ENCODE measurements at regions not wholly inside any gene's neighbourhood (a gene's known extent, or its start where the extent isn't known, plus 50 kb on each side); places are given as distances from the start of the nearest gene placed in this dataset.

- Histone ChIP-seq H3K36me3 (ENCODE audit: insufficient read depth in 1 of 2, low read depth in 1 of 2) (no peaks in the 10 kb centered on the region), H3K27ac (no peak overlapping the region), H3K4me1 (no peaks in the 10 kb centered on the region), H3K27me3 (ENCODE audit: insufficient read depth in 3 of 3, low read length in 2 of 3) (peaks cover 0 to 7% (median 4%) of the 10 kb centered on the region in 3 donors), H3K9me3 (no peaks in the 10 kb centered on the region), H3K4me3 (no peak overlapping the region)
- intact Hi-C loops (cut with DNase I) = no loop called here
- WGBS, 3 donors = 92 to 98% (median 94%) methylated on average over 5 of the region's 5 CpGs
- ATAC-seq = no peak
- DNase-seq = no peak
- no peak for TF ChIP-seq CTCF (IDR thresholded peaks at IDR 0.05)
These were observed 91.7 kb downstream of the AIPL1 start for GRCh38 chr17:6343191-6343590.

- no peaks in the 10 kb centered on the region for H3K9me3 ChIP-seq
- H3K4me1 ChIP-seq = no peaks in the 10 kb centered on the region
- intact Hi-C loops (cut with DNase I) = no loop called here
- no peak for TF ChIP-seq CTCF (IDR thresholded peaks at IDR 0.05)
- peaks cover 0 to 10% (median 4%) of the 10 kb centered on the region in 3 donors for H3K27me3 ChIP-seq (ENCODE audit: insufficient read depth in 3 of 3, low read length in 2 of 3)
- WGBS, 3 donors = 81 to 86% (median 84%) methylated on average over 7 of the region's 7 CpGs
- H3K4me3 ChIP-seq = no peak overlapping the region
- no peak overlapping the region for H3K27ac ChIP-seq
- ATAC-seq (no peak), DNase-seq (no peak)
- H3K36me3 ChIP-seq (ENCODE audit: insufficient read depth in 1 of 2, low read depth in 1 of 2) = no peaks in the 10 kb centered on the region
These were observed 94.2 kb downstream of the AIPL1 start for GRCh38 chr17:6340708-6341107.

- Histone ChIP-seq H3K27me3 (ENCODE audit: insufficient read depth in 3 of 3, low read length in 2 of 3) (peaks cover 0 to 10% (median 2%) of the 10 kb centered on the region in 3 donors), H3K9me3 (no peaks in the 10 kb centered on the region), H3K4me3 (no peak overlapping the region), H3K4me1 (no peaks in the 10 kb centered on the region), H3K36me3 (ENCODE audit: insufficient read depth in 1 of 2, low read depth in 1 of 2) (no peaks in the 10 kb centered on the region), H3K27ac (no peak overlapping the region)
- DNase-seq = no peak
- ATAC-seq = no peak
- 63 to 69% (median 67%) methylated on average over 5 of the region's 5 CpGs for WGBS, 3 donors
- no peak for TF ChIP-seq CTCF (IDR thresholded peaks at IDR 0.05)
- intact Hi-C loops (cut with DNase I) = no loop called here
These were observed 100.5 kb downstream of the AIPL1 start for GRCh38 chr17:6334386-6334785.

GRCh38 chr17:6330936-6331335 lies 104.0 kb downstream of the AIPL1 start:
- intact Hi-C loops (cut with DNase I) = no loop called here
- no peak for TF ChIP-seq CTCF (IDR thresholded peaks at IDR 0.05)
- DNase-seq (no peak), ATAC-seq (no peak)
- Histone ChIP-seq H3K4me3 (no peak overlapping the region), H3K27me3 (ENCODE audit: insufficient read depth in 3 of 3, low read length in 2 of 3) (peaks cover 0 to 15% (median 2%) of the 10 kb centered on the region in 3 donors), H3K27ac (no peak overlapping the region), H3K4me1 (no peaks in the 10 kb centered on the region), H3K9me3 (no peaks in the 10 kb centered on the region), H3K36me3 (ENCODE audit: insufficient read depth in 1 of 2, low read depth in 1 of 2) (no peaks in the 10 kb centered on the region)
- WGBS, 3 donors = 91 to 93% (median 93%) methylated on average over 2 of the region's 2 CpGs

- intact Hi-C loops (cut with DNase I) = no loop called here
- ATAC-seq = no peak
- no peak for TF ChIP-seq CTCF (IDR thresholded peaks at IDR 0.05)
- Histone ChIP-seq H3K27me3 (ENCODE audit: insufficient read depth in 3 of 3, low read length in 2 of 3) (peaks cover 0 to 29% (median 2%) of the 10 kb centered on the region in 3 donors), H3K4me3 (no peak overlapping the region), H3K27ac (no peak overlapping the region), H3K9me3 (no peaks in the 10 kb centered on the region), H3K36me3 (ENCODE audit: insufficient read depth in 1 of 2, low read depth in 1 of 2) (no peaks in the 10 kb centered on the region), H3K4me1 (no peaks in the 10 kb centered on the region)
- 75 to 86% (median 76%) methylated on average over 4 of the region's 4 CpGs for WGBS, 3 donors
- no peak for DNase-seq
These were observed 106.6 kb downstream of the AIPL1 start for GRCh38 chr17:6328279-6328678.

Data from psoas muscle (tissue), 7 donors.